Keratinocyte (primary cell): ENCODE measurements at regions not wholly inside any gene's neighbourhood (a gene's known extent, or its start where the extent isn't known, plus 50 kb on each side); places are given as distances from the start of the nearest gene placed in this dataset.

Source experiments
- DNase-seq: peaks from one replicate; pipeline ENCODE4 v3.0.0-alpha.2; 2011; ENCODE audit warnings: low read depth, missing footprints, low spot score
- FAIRE-seq: peaks from 2 replicates; lab custom pipeline; 2011; peaks lifted over from hg19 to GRCh38; lab: Jason Lieb, UNC
- H2AFZ ChIP-seq: 2 replicates; pipeline ENCODE4 v1.6.0; 2012; ENCODE audit warnings: low read length, control low read depth, inconsistent platforms; ENCODE audit not compliant: control insufficient read depth
- H3K27ac ChIP-seq: 2 replicates; pipeline ENCODE4 v1.5.1; 2011; ENCODE audit warnings: low read length; ENCODE audit not compliant: control insufficient read depth, insufficient read depth
- H3K27me3 ChIP-seq: 3 replicates; pipeline ENCODE4 v1.6.0; 2011; ENCODE audit warnings: low read length; ENCODE audit not compliant: control insufficient read depth, insufficient read depth; ENCODE audit errors: extremely low read depth
- H3K36me3 ChIP-seq, 2 experiments: 2 replicates in 1 of 2; 3 replicates in 1 of 2; pipeline ENCODE4 v1.5.1; 2011; ENCODE audit warnings: low read length in 2 of 2, mild to moderate bottlenecking in 1 of 2; ENCODE audit not compliant: control insufficient read depth in 2 of 2, insufficient read depth in 2 of 2; ENCODE audit errors: extremely low read depth in 1 of 2
- H3K4me1 ChIP-seq: 3 replicates; pipeline ENCODE4 v1.5.1; 2011; ENCODE audit warnings: low read length; ENCODE audit not compliant: control insufficient read depth, insufficient read depth; ENCODE audit errors: extremely low read depth
- H3K4me2 ChIP-seq: 3 replicates; pipeline ENCODE4 v1.6.0; 2011; ENCODE audit warnings: low read depth, low read length; ENCODE audit not compliant: control insufficient read depth, insufficient read depth; ENCODE audit errors: extremely low read depth
- H3K4me3 ChIP-seq, 3 experiments: fragments of 200-600 bp in 1 of 3; sonication (generic) in 1 of 3; 2 replicates in 2 of 3; 3 replicates in 1 of 3; pipeline ENCODE4 v1.5.1; 2011 to 2016; ENCODE audit warnings: low read length in 3 of 3, mild to moderate bottlenecking in 3 of 3, control low read depth in 2 of 3, inconsistent platforms in 1 of 3, low read depth in 1 of 3, mixed read lengths in 1 of 3, mixed run types in 1 of 3, moderate library complexity in 1 of 3; ENCODE audit not compliant: control insufficient read depth in 2 of 3, insufficient read depth in 2 of 3; ENCODE audit errors: extremely low read depth in 1 of 3
- H3K79me2 ChIP-seq: 2 replicates; pipeline ENCODE4 v1.6.0; 2012; ENCODE audit warnings: low read length; ENCODE audit not compliant: control insufficient read depth, insufficient read depth
- H3K9ac ChIP-seq: 3 replicates; pipeline ENCODE4 v1.6.0; 2011; ENCODE audit warnings: low read length; ENCODE audit not compliant: control insufficient read depth, insufficient read depth; ENCODE audit errors: extremely low read depth
- H3K9me1 ChIP-seq: 3 replicates; pipeline ENCODE4 v1.6.0; 2011; ENCODE audit warnings: low read length; ENCODE audit not compliant: control insufficient read depth, insufficient read depth; ENCODE audit errors: extremely low read depth
- H3K9me3 ChIP-seq: 2 replicates; pipeline ENCODE4 v1.5.1; 2012; ENCODE audit warnings: low read depth, low read length; ENCODE audit not compliant: control insufficient read depth
- H4K20me1 ChIP-seq: 3 replicates; pipeline ENCODE4 v1.6.0; 2011; ENCODE audit warnings: low read length; ENCODE audit not compliant: control insufficient read depth, insufficient read depth; ENCODE audit errors: extremely low read depth
- CTCF ChIP-seq, 3 experiments: IDR thresholded peaks in 1 of 3; conservative IDR thresholded peaks in 1 of 3; optimal IDR thresholded peaks in 1 of 3; 2 replicates in 2 of 3; 3 replicates in 1 of 3; pipeline versions ENCODE3 to v1.5.1; 2011; ENCODE audit warnings: low read length in 3 of 3, mild to moderate bottlenecking in 3 of 3, moderate library complexity in 2 of 3, control low read depth in 1 of 3, inconsistent platforms in 1 of 3; ENCODE audit not compliant: insufficient read depth in 2 of 3; ENCODE audit errors: extremely low read depth in 1 of 3
- EZH2 ChIP-seq: IDR thresholded peaks from one replicate; pipeline ENCODE4 v1.6.1; 2012; ENCODE audit warnings: inconsistent platforms, mild to moderate bottlenecking, low read length, moderate library complexity
- dilution Hi-C: fragments of 300-500 bp; cut with MboI; formaldehyde crosslinking; loops from one replicate; pipeline ENCODE4 v1.7.0; 2020; ENCODE audit warnings: low sequenced_read_pairs; ENCODE audit not compliant: extremely low pct_ligation_motif_present

GRCh38 chr2:146040051-146040450, 1520.1 kb upstream of the ZEB2 start:
- H3K36me3 ChIP-seq, result no peaks in the 10 kb centered on the region
- DNase-seq (no peak), FAIRE-seq (no peak)
- H3K9me1 ChIP-seq, result no peaks in the 10 kb centered on the region
- H3K79me2 ChIP-seq, result no peaks in the 10 kb centered on the region
- H3K9ac ChIP-seq, result no peak overlapping the region
- H3K4me3 ChIP-seq, result no peak overlapping the region
- no peaks in the 10 kb centered on the region for H3K4me1 ChIP-seq
- no peaks in the 10 kb centered on the region for H3K27me3 ChIP-seq
- no peaks in the 10 kb centered on the region for H3K9me3 ChIP-seq
- dilution Hi-C loops, result no loop called here
- no peak overlapping the region for H3K27ac ChIP-seq
- H4K20me1 ChIP-seq, result no peaks in the 10 kb centered on the region
- H3K4me2 ChIP-seq, result no peak overlapping the region
- TF ChIP-seq EZH2, result no peak
- TF ChIP-seq CTCF (optimal IDR thresholded peaks at IDR 0.05 in 1 of 3, IDR thresholded peaks at IDR 0.05 in 1 of 3, conservative IDR thresholded peaks at IDR 0.05 in 1 of 3; ENCODE audit: extremely low read depth in 1 of 3, insufficient read depth in 2 of 3, low read length in 3 of 3), result no peak
- no peak overlapping the region for H2AFZ ChIP-seq

- H3K4me1 ChIP-seq, result no peaks in the 10 kb centered on the region
- no peak overlapping the region for H2AFZ ChIP-seq
- H3K9me1 ChIP-seq, result no peaks in the 10 kb centered on the region
- H4K20me1 ChIP-seq, result no peaks in the 10 kb centered on the region
- no peak overlapping the region for H3K27ac ChIP-seq
- TF ChIP-seq EZH2 (no peak), CTCF (optimal IDR thresholded peaks at IDR 0.05 in 1 of 3, IDR thresholded peaks at IDR 0.05 in 1 of 3, conservative IDR thresholded peaks at IDR 0.05 in 1 of 3; ENCODE audit: extremely low read depth in 1 of 3, insufficient read depth in 2 of 3, low read length in 3 of 3) (no peak)
- H3K27me3 ChIP-seq, result no peaks in the 10 kb centered on the region
- no peaks in the 10 kb centered on the region for H3K9me3 ChIP-seq
- FAIRE-seq (no peak), DNase-seq (no peak)
- H3K36me3 ChIP-seq, result no peaks in the 10 kb centered on the region
- H3K4me2 ChIP-seq, result no peak overlapping the region
- no peak overlapping the region for H3K9ac ChIP-seq
- H3K4me3 ChIP-seq, result no peak overlapping the region
- dilution Hi-C loops, result no loop called here
- no peaks in the 10 kb centered on the region for H3K79me2 ChIP-seq
Measured at GRCh38 chr2:146038014-146038413, 1518.1 kb upstream of the ZEB2 start.
